Activated T-cell treated with anti-CD3 and anti-CD28 coated beads for 24 hours (primary cell): ENCODE measurements at regions not wholly inside any gene's neighbourhood (a gene's known extent, or its start where the extent isn't known, plus 50 kb on each side); places are given as distances from the start of the nearest gene placed in this dataset.

Experiments
- DNase-seq: peaks from one replicate; pipeline ENCODE4 v3.0.0-alpha.2; 2020; ENCODE audit warnings: low read depth

DNA sequence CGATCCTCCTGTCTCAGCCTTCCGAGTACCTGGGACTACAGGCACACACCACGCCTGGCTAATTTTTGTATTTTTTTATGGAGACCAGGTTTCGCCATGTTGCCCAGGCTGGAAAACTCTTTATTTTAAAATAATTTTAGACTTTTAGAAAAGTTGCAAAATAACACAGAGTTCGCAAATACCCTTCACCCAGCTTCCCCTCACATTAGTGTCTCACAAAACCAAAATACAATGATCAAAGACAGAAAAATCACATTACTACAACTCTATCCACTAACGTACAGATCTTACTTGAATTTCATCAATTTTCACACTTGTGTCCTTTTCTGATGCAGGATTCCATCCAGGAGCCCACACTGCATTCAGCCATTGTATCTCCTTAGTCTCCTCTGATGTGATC is 58.8 kb upstream of the ERRFI1 start:
- no peak for DNase-seq

DNA sequence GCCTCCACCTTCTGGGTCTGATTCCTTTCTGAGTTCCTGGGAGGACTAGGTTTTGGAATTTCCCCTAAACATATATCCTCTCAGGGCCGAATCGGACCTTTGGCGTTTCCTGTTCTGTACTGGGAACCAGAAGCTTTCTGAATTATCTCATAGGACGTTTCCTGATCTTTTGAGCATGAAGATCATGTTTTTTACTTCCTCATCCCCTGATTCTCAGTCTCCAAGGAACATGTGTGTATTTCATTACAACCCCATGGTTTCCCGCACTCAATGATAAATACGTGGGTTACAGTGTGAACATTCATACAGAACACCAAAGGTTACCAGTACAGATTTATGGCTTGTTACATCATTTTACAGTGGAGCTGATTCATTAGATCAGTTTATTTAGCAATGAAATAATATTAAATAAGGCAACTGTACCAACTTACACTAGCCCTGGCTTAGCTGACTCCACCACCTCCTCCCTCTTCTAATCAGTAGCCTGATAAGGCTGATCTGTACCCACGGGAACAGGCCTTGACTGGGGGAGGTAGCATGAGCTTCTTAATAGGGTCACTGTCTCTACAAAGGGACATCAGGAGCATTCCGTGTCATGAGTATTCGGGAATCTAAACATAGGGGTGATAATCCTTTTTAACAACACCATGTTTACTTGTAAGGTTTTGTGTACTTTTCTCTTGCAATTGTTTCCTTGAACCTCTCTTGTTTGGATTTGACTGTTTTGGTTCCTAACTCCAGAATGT is 57.8 kb upstream of the ERRFI1 start:
- no peak for DNase-seq

DNA sequence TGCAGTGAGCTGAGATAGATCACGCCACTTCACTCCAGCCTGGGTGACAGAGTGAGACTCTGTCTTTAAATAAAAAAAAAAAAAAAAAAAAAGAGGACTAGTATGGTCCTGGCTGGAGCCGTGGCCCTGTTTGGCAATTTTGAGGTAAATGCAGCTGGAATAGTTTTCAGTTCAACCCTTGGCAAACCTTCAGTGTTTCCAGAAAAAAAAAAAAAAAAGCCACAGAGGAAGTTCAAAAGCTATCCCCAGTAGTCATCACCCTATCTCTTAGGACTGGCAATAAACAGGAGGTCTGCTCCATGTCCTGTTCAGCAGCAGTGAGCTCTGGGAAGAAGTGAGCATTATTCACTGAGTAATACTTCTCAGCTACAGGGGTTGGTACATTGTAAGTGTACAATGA is 56.8 kb upstream of the ERRFI1 start:
- DNase-seq = no peak

DNA sequence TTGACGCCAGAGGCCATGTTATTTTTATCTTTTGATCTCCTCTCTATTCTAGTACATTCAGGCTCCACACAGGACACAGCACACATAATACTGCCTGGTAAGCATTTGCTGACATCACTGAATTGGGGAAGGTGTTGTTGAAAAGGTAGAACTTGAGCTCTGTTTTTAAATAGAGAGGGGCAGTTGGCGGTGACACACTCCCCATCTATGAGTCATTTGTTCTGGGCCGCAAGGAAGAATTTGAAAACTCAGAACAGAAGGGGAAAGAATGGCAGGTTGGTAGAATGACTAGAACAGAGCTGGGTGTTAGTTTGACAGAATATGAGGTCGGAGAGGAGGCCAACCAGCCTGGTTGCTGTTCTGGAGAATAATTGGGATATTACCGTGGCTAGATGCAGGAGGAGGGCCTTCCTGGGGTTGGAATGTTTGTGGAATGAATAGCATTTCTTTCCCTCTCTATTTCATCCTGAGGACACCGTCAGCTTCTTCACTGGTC is 52.1 kb upstream of the ERRFI1 start:
- no peak for DNase-seq

DNA sequence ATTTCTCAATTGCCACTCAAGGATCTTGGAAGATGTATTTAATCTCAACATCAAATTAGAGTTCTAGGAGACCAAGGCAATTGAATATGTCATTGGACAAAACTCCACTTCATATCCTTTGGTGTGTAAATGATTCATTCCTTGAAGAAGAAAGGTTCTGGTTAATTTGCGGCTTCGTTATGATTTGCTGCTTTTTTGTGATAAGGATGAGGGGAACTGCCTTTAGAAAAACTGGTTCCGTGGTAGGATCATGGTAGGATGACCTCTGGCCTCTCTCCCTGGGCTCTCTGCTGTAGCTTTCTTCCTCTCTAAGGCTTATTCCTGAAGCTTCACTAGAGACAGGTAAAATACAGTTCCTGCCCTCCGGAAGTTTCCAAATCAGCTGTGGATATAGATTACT is 51.5 kb upstream of the ERRFI1 start:
- DNase-seq = no peak

DNA sequence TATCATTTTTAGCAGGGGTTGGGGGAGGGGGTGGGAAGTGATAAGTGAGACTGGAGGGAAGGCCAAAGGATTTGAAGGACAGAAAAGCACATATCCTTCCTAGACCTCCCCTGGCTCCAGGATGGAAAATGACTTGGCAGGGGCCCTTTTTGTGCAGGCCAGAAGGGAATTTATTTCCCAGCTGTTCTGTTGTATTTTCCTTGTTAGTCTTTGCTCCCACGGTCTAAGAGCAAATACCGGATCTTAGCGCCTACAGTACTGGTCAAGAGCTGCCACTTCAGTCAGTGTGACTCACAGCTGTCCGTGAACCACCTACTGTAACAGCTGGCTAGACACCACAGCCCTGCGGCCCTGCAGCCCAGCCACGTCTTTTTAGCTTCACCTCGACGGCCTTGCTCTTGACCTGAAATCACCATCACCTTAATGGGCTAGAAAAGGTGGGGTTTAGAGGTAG is 51.0 kb upstream of the ERRFI1 start:
- DNase-seq = no peak

DNA sequence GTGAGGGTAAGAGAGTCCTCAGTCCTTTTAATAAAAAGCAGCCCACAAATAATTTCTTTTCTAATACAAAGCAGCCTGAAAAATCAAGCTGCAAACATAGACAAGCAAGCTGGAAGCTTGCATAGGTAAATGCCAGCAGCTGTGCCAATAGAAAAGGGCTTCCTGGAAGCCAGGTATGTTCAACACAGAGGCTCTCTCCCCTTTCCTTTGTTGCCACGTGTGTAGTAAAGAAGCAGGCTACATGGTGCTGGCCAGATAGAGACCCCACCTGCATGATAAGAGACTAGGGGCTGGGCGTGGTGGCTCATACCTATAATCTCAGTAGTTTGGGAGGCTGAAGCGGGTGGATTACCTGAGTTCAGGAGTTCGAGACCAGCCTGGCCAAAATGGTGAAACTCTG is 50.1 kb upstream of the ERRFI1 start:
- DNase-seq = no peak
